DMS53 (cell line): ENCODE measurements at regions not wholly inside any gene's neighbourhood (a gene's known extent, or its start where the extent isn't known, plus 50 kb on each side); places are given as distances from the start of the nearest gene placed in this dataset.

Source experiments
- DNase-seq: peaks from one replicate; lab custom pipeline; 2025; lab: John Stamatoyannopoulos, UW

GRCh38 chr2:196361606-196362326, 190.4 kb upstream of the STK17B start:
- DNase-seq = no peak

GRCh38 chr2:196362973-196363549, 191.7 kb upstream of the STK17B start:
- no peak for DNase-seq

- DNase-seq = no peak
Measured at GRCh38 chr2:196365145-196365544, 193.8 kb upstream of the STK17B start.

GRCh38 chr2:196365923-196366322, 194.5 kb upstream of the STK17B start:
- DNase-seq = no peak

GRCh38 chr2:196367633-196368032, 196.3 kb upstream of the STK17B start:
- no peak for DNase-seq

GRCh38 chr2:196368546-196369225, 197.3 kb upstream of the STK17B start:
- no peak for DNase-seq

- no peak for DNase-seq
Measured at GRCh38 chr2:196369967-196370366, 198.6 kb upstream of the STK17B start.

- no peak for DNase-seq
Measured at GRCh38 chr2:196370381-196370780, 199.0 kb upstream of the STK17B start.

- no peak for DNase-seq
Measured at GRCh38 chr2:196372276-196372809, 201.0 kb upstream of the STK17B start.

GRCh38 chr2:196372811-196373664, 201.7 kb upstream of the STK17B start:
- no peak for DNase-seq

GRCh38 chr2:196376984-196377877, 205.9 kb upstream of the STK17B start:
- no peak for DNase-seq

GRCh38 chr2:196379600-196379999, 208.2 kb upstream of the STK17B start:
- DNase-seq = no peak

GRCh38 chr2:196380098-196380497, 208.7 kb upstream of the STK17B start:
- DNase-seq = no peak

- no peak for DNase-seq
Measured at GRCh38 chr2:196380575-196380974, 209.2 kb upstream of the STK17B start.

GRCh38 chr2:196381464-196381863, 210.1 kb upstream of the STK17B start:
- no peak for DNase-seq

- no peak for DNase-seq
Measured at GRCh38 chr2:196383799-196384198, 212.4 kb upstream of the STK17B start.

GRCh38 chr2:196384729-196385128, 213.4 kb upstream of the STK17B start:
- no peak for DNase-seq

GRCh38 chr2:196389670-196390069, 218.3 kb upstream of the STK17B start:
- DNase-seq = no peak

GRCh38 chr2:196390243-196391148, 219.1 kb upstream of the STK17B start:
- DNase-seq = no peak

- no peak for DNase-seq
Measured at GRCh38 chr2:196391149-196391479, 219.7 kb upstream of the STK17B start.
